Memory B cell (primary cell): ENCODE measurements at regions not wholly inside any gene's neighbourhood (a gene's known extent, or its start where the extent isn't known, plus 50 kb on each side); places are given as distances from the start of the nearest gene placed in this dataset.
"Not testable (repeated sequence)": the region's sequence is repeated elsewhere in the genome, so short reads cannot be mapped to it uniquely, and the experiment has no call there.

Experiments
- ATAC-seq: fragments of 150-1000 bp; cut with Tn5 transposase; 2 replicates; pipeline ENCODE4 v1.10.0; 2021; ENCODE audit warnings: low read depth, mild to moderate bottlenecking, moderate library complexity
- DNase-seq, 2 donors: peaks; one replicate each; pipeline ENCODE4 v3.0.0; 2022; ENCODE audit warnings: low spot score in 2 of 2
- H3K27ac Mint-ChIP-seq: one replicate; pipeline ENCODE4 v1.8.0; 2022; ENCODE audit warnings: mild to moderate bottlenecking, moderate library complexity, mixed read lengths
- H3K27me3 Mint-ChIP-seq: one replicate; pipeline ENCODE4 v1.8.0; 2022; ENCODE audit warnings: mixed read lengths
- H3K36me3 Mint-ChIP-seq: one replicate; pipeline ENCODE4 v1.8.0; 2022; ENCODE audit warnings: mild to moderate bottlenecking, mixed read lengths
- H3K4me1 Mint-ChIP-seq: one replicate; pipeline ENCODE4 v1.8.0; 2022; ENCODE audit warnings: mixed read lengths
- H3K4me3 Mint-ChIP-seq: one replicate; pipeline ENCODE4 v1.8.0; 2022; ENCODE audit warnings: mild to moderate bottlenecking, moderate library complexity, mixed read lengths
- H3K9me3 Mint-ChIP-seq: one replicate; pipeline ENCODE4 v1.8.0; 2022; ENCODE audit warnings: mixed read lengths

GRCh38 chr4:89521826-89522225 is 214.2 kb upstream of the GPRIN3 start:
- Mint-ChIP-seq H3K9me3 (peaks cover 2% of the 10 kb centered on the region), H3K4me1 (no peaks in the 10 kb centered on the region), H3K27ac (no peak overlapping the region), H3K4me3 (no peak overlapping the region), H3K36me3 (no peaks in the 10 kb centered on the region), H3K27me3 (peaks cover 11% of the 10 kb centered on the region)
- DNase-seq (no peak), ATAC-seq (no peak)

- Mint-ChIP-seq H3K4me1 (no peaks in the 10 kb centered on the region), H3K27me3 (peaks cover 7% of the 10 kb centered on the region), H3K27ac (no peak overlapping the region), H3K36me3 (no peaks in the 10 kb centered on the region), H3K4me3 (no peak overlapping the region), H3K9me3 (no peaks in the 10 kb centered on the region)
- ATAC-seq: no peak
- no peak for DNase-seq
Observed at GRCh38 chr4:89519771-89520320, 212.2 kb upstream of the GPRIN3 start.

- DNase-seq (no peak), ATAC-seq (no peak)
- Mint-ChIP-seq H3K27ac (no peak overlapping the region), H3K4me1 (no peaks in the 10 kb centered on the region), H3K4me3 (no peak overlapping the region), H3K36me3 (no peaks in the 10 kb centered on the region), H3K9me3 (no peaks in the 10 kb centered on the region), H3K27me3 (peaks cover 7% of the 10 kb centered on the region)
Observed at GRCh38 chr4:89518259-89518658, 210.7 kb upstream of the GPRIN3 start.

GRCh38 chr4:89514811-89515210 is 207.2 kb upstream of the GPRIN3 start:
- Mint-ChIP-seq H3K27me3 (peaks cover 2% of the 10 kb centered on the region), H3K36me3 (no peaks in the 10 kb centered on the region), H3K4me3 (no peak overlapping the region), H3K27ac (no peak overlapping the region), H3K9me3 (no peaks in the 10 kb centered on the region), H3K4me1 (peaks cover under 1% of the 10 kb centered on the region)
- ATAC-seq: no peak
- no peak for DNase-seq

GRCh38 chr4:89511776-89512175 is 204.2 kb upstream of the GPRIN3 start:
- peaks cover 3% of the 10 kb centered on the region for H3K4me1 Mint-ChIP-seq
- H3K4me3 Mint-ChIP-seq: no peak overlapping the region
- ATAC-seq (no peak), DNase-seq (no peak)
- H3K9me3 Mint-ChIP-seq: peaks cover 2% of the 10 kb centered on the region
- H3K27me3 Mint-ChIP-seq: peaks cover 2% of the 10 kb centered on the region
- H3K36me3 Mint-ChIP-seq: no peaks in the 10 kb centered on the region
- H3K27ac Mint-ChIP-seq: no peak overlapping the region

- ATAC-seq (no peak), DNase-seq (no peak)
- Mint-ChIP-seq H3K27me3 (peaks cover 2% of the 10 kb centered on the region), H3K36me3 (no peaks in the 10 kb centered on the region), H3K4me1 (peaks cover 3% of the 10 kb centered on the region), H3K4me3 (no peak overlapping the region), H3K27ac (no peak overlapping the region), H3K9me3 (peaks cover 2% of the 10 kb centered on the region)
Observed at GRCh38 chr4:89509708-89510281, 202.2 kb upstream of the GPRIN3 start.

GRCh38 chr4:89506866-89507491 is 199.4 kb upstream of the GPRIN3 start:
- peaks cover 5% of the 10 kb centered on the region for H3K27me3 Mint-ChIP-seq
- H3K27ac Mint-ChIP-seq: no peak overlapping the region
- H3K9me3 Mint-ChIP-seq: peaks cover 4% of the 10 kb centered on the region
- H3K4me1 Mint-ChIP-seq: peaks cover 3% of the 10 kb centered on the region
- no peak overlapping the region for H3K4me3 Mint-ChIP-seq
- ATAC-seq: no peak
- no peak for DNase-seq
- no peaks in the 10 kb centered on the region for H3K36me3 Mint-ChIP-seq

GRCh38 chr4:89502581-89502980 is 195.0 kb upstream of the GPRIN3 start:
- Mint-ChIP-seq H3K4me3 (no peak overlapping the region), H3K9me3 (peaks cover 2% of the 10 kb centered on the region), H3K27ac (no peak overlapping the region), H3K4me1 (no peaks in the 10 kb centered on the region), H3K27me3 (peaks cover 5% of the 10 kb centered on the region), H3K36me3 (no peaks in the 10 kb centered on the region)
- no peak for DNase-seq
- ATAC-seq: no peak

- Mint-ChIP-seq H3K4me1 (no peaks in the 10 kb centered on the region), H3K4me3 (no peak overlapping the region), H3K27me3 (peaks cover 2% of the 10 kb centered on the region), H3K27ac (no peak overlapping the region), H3K9me3 (peaks cover 2% of the 10 kb centered on the region), H3K36me3 (no peaks in the 10 kb centered on the region)
- DNase-seq: no peak
- no peak for ATAC-seq
Observed at GRCh38 chr4:89497517-89498308, 190.1 kb upstream of the GPRIN3 start.

- Mint-ChIP-seq H3K27me3 (peaks cover 2% of the 10 kb centered on the region), H3K36me3 (no peaks in the 10 kb centered on the region), H3K4me3 (no peak overlapping the region), H3K27ac (no peak overlapping the region), H3K4me1 (no peaks in the 10 kb centered on the region), H3K9me3 (peaks cover 2% of the 10 kb centered on the region)
- ATAC-seq (no peak), DNase-seq (no peak)
Observed at GRCh38 chr4:89496851-89497250, 189.3 kb upstream of the GPRIN3 start.

- Mint-ChIP-seq H3K27me3 (no peaks in the 10 kb centered on the region), H3K36me3 (no peaks in the 10 kb centered on the region), H3K4me1 (no peaks in the 10 kb centered on the region), H3K27ac (no peak overlapping the region), H3K9me3 (peaks cover 2% of the 10 kb centered on the region), H3K4me3 (no peak overlapping the region)
- ATAC-seq (no peak), DNase-seq (no peak)
Observed at GRCh38 chr4:89493367-89493766, 185.8 kb upstream of the GPRIN3 start.

- no peaks in the 10 kb centered on the region for H3K27me3 Mint-ChIP-seq
- H3K4me1 Mint-ChIP-seq: no peaks in the 10 kb centered on the region
- peaks cover 2% of the 10 kb centered on the region for H3K9me3 Mint-ChIP-seq
- no peak for ATAC-seq
- DNase-seq: no peak
- no peak overlapping the region for H3K27ac Mint-ChIP-seq
- no peak overlapping the region for H3K4me3 Mint-ChIP-seq
- H3K36me3 Mint-ChIP-seq: no peaks in the 10 kb centered on the region
Observed at GRCh38 chr4:89492581-89493071, 185.0 kb upstream of the GPRIN3 start.

GRCh38 chr4:89491761-89492160 is 184.2 kb upstream of the GPRIN3 start:
- H3K4me1 Mint-ChIP-seq: no peaks in the 10 kb centered on the region
- H3K9me3 Mint-ChIP-seq: peaks cover 2% of the 10 kb centered on the region
- no peak for DNase-seq
- H3K4me3 Mint-ChIP-seq: no peak overlapping the region
- no peak overlapping the region for H3K27ac Mint-ChIP-seq
- H3K36me3 Mint-ChIP-seq: no peaks in the 10 kb centered on the region
- no peak for ATAC-seq
- no peaks in the 10 kb centered on the region for H3K27me3 Mint-ChIP-seq

GRCh38 chr4:89489921-89490431 is 182.4 kb upstream of the GPRIN3 start:
- not testable (repeated sequence) for H3K27ac Mint-ChIP-seq, DNase-seq, H3K27me3 Mint-ChIP-seq, H3K4me3 Mint-ChIP-seq, H3K9me3 Mint-ChIP-seq, ATAC-seq, H3K36me3 Mint-ChIP-seq, H3K4me1 Mint-ChIP-seq
